Kidney (tissue), 13 donors: ENCODE measurements at regions not wholly inside any gene's neighbourhood (a gene's known extent, or its start where the extent isn't known, plus 50 kb on each side); places are given as distances from the start of the nearest gene placed in this dataset.
"Not testable (repeated sequence)": the region's sequence is repeated elsewhere in the genome, so short reads cannot be mapped to it uniquely, and the experiment has no call there.

ENCODE experiments used
- DNase-seq, 5 donors: peaks; one replicate each; pipeline ENCODE4 v3.0.0-alpha.2; 2013 to 2020
- FAIRE-seq: peaks from 2 replicates; lab custom pipeline; 2012; peaks lifted over from hg19 to GRCh38; lab: Jason Lieb, UNC
- H3K27ac ChIP-seq, 2 donors: one replicate each; pipeline ENCODE4 v1.7.0; 2013; ENCODE audit warnings: low read depth in 2 of 2, low read length in 2 of 2, inconsistent platforms in 1 of 2
- H3K27me3 ChIP-seq: one replicate; pipeline ENCODE4 v1.7.1; 2013; ENCODE audit warnings: low read length, inconsistent platforms; ENCODE audit not compliant: control insufficient read depth, insufficient read depth
- H3K36me3 ChIP-seq, 3 donors: one replicate each; pipeline versions ENCODE4 v1.7.0 to v1.7.1; 2013; ENCODE audit warnings: low read length in 3 of 3, control low read depth in 1 of 3, inconsistent platforms in 1 of 3; ENCODE audit not compliant: insufficient read depth in 3 of 3, control insufficient read depth in 2 of 3
- H3K4me1 ChIP-seq, 3 donors: one replicate each; pipeline versions ENCODE4 v1.7.0 to v1.7.1; 2013; ENCODE audit warnings: low read length in 3 of 3, inconsistent platforms in 1 of 3, low read depth in 1 of 3; ENCODE audit not compliant: control insufficient read depth in 2 of 3, insufficient read depth in 2 of 3
- H3K4me3 ChIP-seq, 3 donors: one replicate each; pipeline versions ENCODE4 v1.7.0 to v1.8.1; 2013; ENCODE audit warnings: low read length in 3 of 3, control low read depth in 1 of 3, inconsistent platforms in 1 of 3
- H3K9ac ChIP-seq, 3 donors: one replicate each; pipeline versions ENCODE4 v1.7.0 to v1.7.1; 2013; ENCODE audit warnings: low read length in 3 of 3, control low read depth in 1 of 3, inconsistent platforms in 1 of 3
- H3K9me3 ChIP-seq, 3 donors: one replicate each; pipeline versions ENCODE4 v1.7.0 to v1.7.1; 2013; ENCODE audit warnings: low read length in 3 of 3, control low read depth in 1 of 3, inconsistent platforms in 1 of 3; ENCODE audit not compliant: control insufficient read depth in 2 of 3, insufficient read depth in 1 of 3
- intact Hi-C: fragments of 100-400 bp; cut with DNase I; formaldehyde crosslinking; loops from one replicate; pipeline ENCODE4 v1.11.1; 2022
- TF ChIP-seq, protein P1 (sequence below): IDR thresholded peaks from 3 replicates; pipeline ENCODE4 v1.5.1; 2012; ENCODE audit warnings: mild to moderate bottlenecking, moderate library complexity, borderline replicate concordance; ENCODE audit not compliant: insufficient read depth; ENCODE audit errors: extremely low read depth
- donor health status: control.
- donor health status: control.
- donor health status: control.
- donor health status: control.
- donor health status: control.
- donor health status: DM: yes; HTN: yes; CAD: no.
- donor health status: Normal renal cell carcinoma (clear cell type).

DNA sequence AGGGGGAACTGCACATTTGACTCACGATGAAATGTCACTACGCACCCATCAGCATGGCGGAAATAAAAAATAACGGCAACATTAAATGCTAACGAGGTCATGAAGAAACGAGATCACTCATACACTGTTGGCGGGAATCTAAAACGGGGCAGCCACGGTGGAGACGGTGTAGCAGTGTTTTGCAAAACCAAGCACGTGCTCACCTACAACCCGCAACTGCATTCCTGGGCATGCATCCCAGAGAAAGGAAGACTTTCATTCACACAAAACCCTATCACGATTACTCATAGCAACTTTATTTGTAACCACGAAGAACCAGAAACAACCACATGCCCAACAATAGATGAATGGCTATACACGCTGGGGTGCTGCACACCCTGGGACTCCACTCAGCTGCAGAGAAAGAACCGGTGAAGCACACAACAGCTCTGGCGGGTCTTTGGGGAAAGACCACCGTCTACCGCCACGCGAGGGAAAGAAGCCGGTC is 77.0 kb downstream of the YTHDF1 start:
- Histone ChIP-seq H3K36me3 (no peaks in the 10 kb centered on the region), H3K27me3 (peaks cover 2% of the 10 kb centered on the region), H3K9ac (no peak overlapping the region), H3K4me1 (no peaks in the 10 kb centered on the region), H3K4me3 (no peak overlapping the region), H3K9me3 (no peaks in the 10 kb centered on the region), H3K27ac (no peak overlapping the region)
- peak in 1 of 5 donors; percentile 37 for DNase-seq
- intact Hi-C loops = no loop called here
- FAIRE-seq = no peak
- TF ChIP-seq, protein P1, sequence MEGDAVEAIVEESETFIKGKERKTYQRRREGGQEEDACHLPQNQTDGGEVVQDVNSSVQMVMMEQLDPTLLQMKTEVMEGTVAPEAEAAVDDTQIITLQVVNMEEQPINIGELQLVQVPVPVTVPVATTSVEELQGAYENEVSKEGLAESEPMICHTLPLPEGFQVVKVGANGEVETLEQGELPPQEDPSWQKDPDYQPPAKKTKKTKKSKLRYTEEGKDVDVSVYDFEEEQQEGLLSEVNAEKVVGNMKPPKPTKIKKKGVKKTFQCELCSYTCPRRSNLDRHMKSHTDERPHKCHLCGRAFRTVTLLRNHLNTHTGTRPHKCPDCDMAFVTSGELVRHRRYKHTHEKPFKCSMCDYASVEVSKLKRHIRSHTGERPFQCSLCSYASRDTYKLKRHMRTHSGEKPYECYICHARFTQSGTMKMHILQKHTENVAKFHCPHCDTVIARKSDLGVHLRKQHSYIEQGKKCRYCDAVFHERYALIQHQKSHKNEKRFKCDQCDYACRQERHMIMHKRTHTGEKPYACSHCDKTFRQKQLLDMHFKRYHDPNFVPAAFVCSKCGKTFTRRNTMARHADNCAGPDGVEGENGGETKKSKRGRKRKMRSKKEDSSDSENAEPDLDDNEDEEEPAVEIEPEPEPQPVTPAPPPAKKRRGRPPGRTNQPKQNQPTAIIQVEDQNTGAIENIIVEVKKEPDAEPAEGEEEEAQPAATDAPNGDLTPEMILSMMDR = no peak

DNA sequence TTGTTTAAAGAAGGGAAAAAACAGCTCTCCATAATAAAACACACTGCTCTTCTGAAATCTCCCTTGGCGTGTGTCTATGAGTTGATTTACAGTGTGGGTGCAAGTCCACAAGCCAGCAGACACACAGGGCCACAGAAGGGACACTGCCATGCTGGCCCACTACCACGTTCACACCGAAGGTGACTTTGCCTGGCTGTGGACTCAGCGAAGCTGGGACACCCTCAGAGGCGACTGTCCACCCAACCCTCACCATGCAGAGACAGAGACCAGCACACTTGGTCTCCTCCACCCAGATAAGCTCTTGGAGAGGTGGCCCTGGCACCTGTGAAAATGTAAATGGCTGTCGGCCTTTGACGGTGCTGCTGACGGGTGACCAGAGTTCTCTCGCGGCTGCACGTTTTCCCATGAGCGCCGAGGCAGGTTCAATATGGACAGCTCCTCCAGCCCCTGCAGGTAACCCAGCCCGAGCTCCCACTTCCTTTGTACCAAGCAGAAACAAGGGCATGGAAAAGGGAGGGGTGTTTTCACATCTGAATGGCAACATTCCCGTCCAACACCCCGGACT is 78.0 kb downstream of the YTHDF1 start:
- Histone ChIP-seq H3K9ac (no peak overlapping the region), H3K4me3 (no peak overlapping the region), H3K27me3 (peaks cover 2% of the 10 kb centered on the region), H3K27ac (no peak overlapping the region), H3K9me3 (no peaks in the 10 kb centered on the region), H3K36me3 (no peaks in the 10 kb centered on the region), H3K4me1 (no peaks in the 10 kb centered on the region)
- intact Hi-C loops = no loop called here
- DNase-seq = peak in 1 of 5 donors; percentile 37
- TF ChIP-seq, protein P1 = no peak
- FAIRE-seq = no peak

DNA sequence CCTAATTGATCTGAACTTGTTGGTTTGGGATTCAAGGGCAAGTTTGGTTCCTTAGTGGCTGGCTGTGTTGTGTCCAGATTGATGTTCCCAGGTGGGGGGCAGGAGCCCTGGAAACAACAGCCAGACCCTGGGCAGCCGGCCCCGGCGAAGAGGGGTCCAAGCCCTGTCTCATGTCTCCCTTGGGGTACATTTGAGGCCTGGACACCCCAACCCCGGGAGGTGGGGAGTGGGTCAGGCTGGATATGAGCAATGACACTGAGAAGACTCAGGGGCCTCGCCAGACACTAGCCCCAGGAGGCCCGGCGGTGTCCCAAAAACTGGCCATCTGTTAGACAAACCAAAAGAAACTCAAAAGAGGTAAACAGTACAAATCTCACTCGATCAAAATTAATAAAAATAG is 79.6 kb downstream of the YTHDF1 start:
- peak in 2 of 5 donors; percentile 7 to 52 for DNase-seq
- intact Hi-C loops = no loop called here
- H3K4me1 ChIP-seq = no peaks in the 10 kb centered on the region
- H3K27ac ChIP-seq = no peak overlapping the region
- no peaks in the 10 kb centered on the region for H3K36me3 ChIP-seq
- H3K27me3 ChIP-seq = peaks cover 2% of the 10 kb centered on the region
- no peak for FAIRE-seq
- no peaks in the 10 kb centered on the region for H3K9me3 ChIP-seq
- no peak overlapping the region for H3K4me3 ChIP-seq
- H3K9ac ChIP-seq = no peak overlapping the region
- TF ChIP-seq, protein P1 = no peak

DNA sequence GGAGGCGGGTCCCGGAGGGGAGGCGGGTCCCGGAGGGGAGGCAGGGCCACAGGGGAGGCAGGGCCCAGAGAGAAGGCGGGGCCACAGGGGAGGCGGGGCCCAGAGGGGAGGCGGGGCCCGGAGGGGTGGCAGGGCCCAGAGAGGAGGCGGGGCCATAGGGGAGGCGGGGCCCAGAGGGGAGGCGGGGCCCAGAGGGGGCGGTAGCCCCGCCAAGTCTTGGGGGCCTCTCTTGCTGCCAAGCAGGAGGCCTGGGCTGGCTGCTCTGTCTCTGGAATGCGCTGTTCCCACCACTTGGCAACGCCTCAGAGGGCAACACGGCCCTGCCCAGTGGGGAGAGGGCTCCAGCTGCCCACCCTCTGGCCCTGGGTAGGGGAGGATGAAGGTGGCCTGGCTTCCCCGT is 80.5 kb downstream of the YTHDF1 start:
- TF ChIP-seq, protein P1 = no peak
- H3K27me3 ChIP-seq = peaks cover 2% of the 10 kb centered on the region
- intact Hi-C loops = no loop called here
- DNase-seq (peak in 2 of 5 donors; percentile 31 to 35), FAIRE-seq (no peak)
- H3K9me3 ChIP-seq = no peaks in the 10 kb centered on the region
- H3K36me3 ChIP-seq = no peaks in the 10 kb centered on the region
- no peak overlapping the region for H3K9ac ChIP-seq
- H3K27ac ChIP-seq = no peak overlapping the region
- no peak overlapping the region for H3K4me3 ChIP-seq
- no peaks in the 10 kb centered on the region for H3K4me1 ChIP-seq

DNA sequence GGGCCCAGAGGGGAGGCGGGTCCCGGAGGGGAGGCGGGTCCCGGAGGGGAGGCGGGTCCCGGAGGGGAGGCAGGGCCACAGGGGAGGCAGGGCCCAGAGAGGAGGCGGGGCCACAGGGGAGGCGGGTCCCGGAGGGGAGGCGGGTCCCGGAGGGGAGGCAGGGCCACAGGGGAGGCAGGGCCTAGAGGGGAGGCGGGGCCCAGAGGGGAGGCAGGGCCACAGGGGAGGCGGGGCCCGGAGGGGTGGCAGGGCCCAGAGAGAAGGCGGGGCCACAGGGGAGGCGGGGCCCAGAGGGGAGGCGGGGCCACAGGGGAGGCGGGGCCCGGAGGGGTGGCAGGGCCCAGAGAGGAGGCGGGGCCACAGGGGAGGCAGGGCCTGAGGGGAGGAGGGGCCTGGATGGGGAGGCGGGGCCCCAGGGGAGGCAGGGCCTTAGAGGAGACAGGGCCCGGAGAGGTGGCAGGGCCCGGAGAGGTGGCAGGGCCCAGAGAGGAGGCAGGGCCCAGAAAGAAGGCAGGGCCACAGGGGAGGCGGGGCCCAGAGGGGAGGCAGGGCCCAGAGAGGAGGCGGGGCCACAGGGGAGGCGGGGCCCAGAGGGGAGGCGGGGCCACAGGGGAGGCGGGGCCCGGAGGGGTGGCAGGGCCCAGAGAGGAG is 81.1 kb downstream of the YTHDF1 start:
- H3K27ac ChIP-seq, H3K9me3 ChIP-seq, H3K4me3 ChIP-seq, H3K4me1 ChIP-seq, FAIRE-seq, H3K9ac ChIP-seq, H3K36me3 ChIP-seq, H3K27me3 ChIP-seq, intact Hi-C loops: not testable (repeated sequence)
- peak in 2 of 5 donors; percentile 22 to 29 for DNase-seq
